ENCODE measurements at regions not wholly inside any gene's neighbourhood (a gene's known extent, or its start where the extent isn't known, plus 50 kb on each side); places are given as distances from the start of the nearest gene placed in this dataset.

- TF ChIP-seq MXI1 (conservative IDR thresholded peaks at IDR 0.05; ENCODE audit: poor library complexity, severe bottlenecking) (no peak), CTCF (IDR thresholded peaks at IDR 0.05; ENCODE audit: poor library complexity, severe bottlenecking) (no peak), EZH2 (IDR thresholded peaks at IDR 0.05; ENCODE audit: borderline replicate concordance, insufficient read depth, low read length, poor library complexity, severe bottlenecking) (no peak), POLR2AphosphoS5 (IDR thresholded peaks at IDR 0.05) (no peak), TAF1 (IDR thresholded peaks at IDR 0.05; ENCODE audit: low read depth) (no peak), RAD21 (conservative IDR thresholded peaks at IDR 0.05) (no peak), SMC3 (conservative IDR thresholded peaks at IDR 0.05; ENCODE audit: poor library complexity) (no peak), REST (IDR thresholded peaks at IDR 0.05; ENCODE audit: borderline replicate concordance) (no peak)
Observed at GRCh38 chr6:103405321-103405720, 1454.4 kb downstream of the HACE1 start.
